IPS-15b (cell line): ENCODE measurements at regions not wholly inside any gene's neighbourhood (a gene's known extent, or its start where the extent isn't known, plus 50 kb on each side); places are given as distances from the start of the nearest gene placed in this dataset.
A peak's percentile ranks its signal among the peaks of the same experiment; 100 is the strongest.
"Not testable (repeated sequence)": the region's sequence is repeated elsewhere in the genome, so short reads cannot be mapped to it uniquely, and the experiment has no call there.

Experiments used
- H3K27me3 ChIP-seq: one replicate; pipeline ENCODE4 v1.6.1; 2013; ENCODE audit warnings: low read length; ENCODE audit not compliant: control insufficient read depth, insufficient read depth
- H3K36me3 ChIP-seq: one replicate; pipeline ENCODE4 v1.6.1; 2013; ENCODE audit warnings: low read length; ENCODE audit not compliant: control insufficient read depth, insufficient read depth
- H3K4me1 ChIP-seq: one replicate; pipeline ENCODE4 v1.6.1; 2013; ENCODE audit warnings: mild to moderate bottlenecking, low read length; ENCODE audit not compliant: control insufficient read depth, insufficient read depth
- H3K4me3 ChIP-seq: one replicate; pipeline ENCODE4 v1.5.1; 2013; ENCODE audit warnings: low read depth, low read length
- H3K9ac ChIP-seq: one replicate; pipeline ENCODE4 v1.6.1; 2013; ENCODE audit warnings: low read depth, mild to moderate bottlenecking, low read length
- H3K9me3 ChIP-seq: one replicate; pipeline ENCODE4 v1.6.1; 2013; ENCODE audit warnings: mild to moderate bottlenecking, low read length; ENCODE audit not compliant: control insufficient read depth, insufficient read depth

- Histone ChIP-seq H3K27me3 (no peaks in the 10 kb centered on the region), H3K4me3 (no peak overlapping the region), H3K9me3 (no peaks in the 10 kb centered on the region), H3K9ac (no peak overlapping the region), H3K36me3 (no peaks in the 10 kb centered on the region), H3K4me1 (peaks cover 21% of the 10 kb centered on the region)
Measured at GRCh38 chr11:126149759-126150625, 61.5 kb downstream of the RPUSD4 start.

- Histone ChIP-seq H3K9ac (no peak overlapping the region), H3K27me3 (no peaks in the 10 kb centered on the region), H3K9me3 (no peaks in the 10 kb centered on the region), H3K4me1 (peaks cover 21% of the 10 kb centered on the region), H3K36me3 (no peaks in the 10 kb centered on the region), H3K4me3 (no peak overlapping the region)
Measured at GRCh38 chr11:126148317-126148716, 63.1 kb downstream of the RPUSD4 start.

- no peaks in the 10 kb centered on the region for H3K27me3 ChIP-seq
- H3K4me1 ChIP-seq, result peaks cover 21% of the 10 kb centered on the region
- no peaks in the 10 kb centered on the region for H3K9me3 ChIP-seq
- H3K4me3 ChIP-seq, result no peak overlapping the region
- H3K36me3 ChIP-seq, result no peaks in the 10 kb centered on the region
- H3K9ac ChIP-seq, result no peak overlapping the region
Measured at GRCh38 chr11:126147208-126148111, 64.0 kb downstream of the RPUSD4 start.

GRCh38 chr11:126146454-126147192 is 64.8 kb downstream of the RPUSD4 start:
- Histone ChIP-seq H3K9me3 (no peaks in the 10 kb centered on the region), H3K9ac (peak overlapping the region; percentile 54), H3K4me1 (peaks cover 21% of the 10 kb centered on the region), H3K27me3 (no peaks in the 10 kb centered on the region), H3K4me3 (peak overlapping the region; percentile 18), H3K36me3 (no peaks in the 10 kb centered on the region)

GRCh38 chr11:126145954-126146353 is 65.5 kb downstream of the RPUSD4 start:
- H3K27me3 ChIP-seq, result no peaks in the 10 kb centered on the region
- H3K4me3 ChIP-seq, result no peak overlapping the region
- peaks cover 16% of the 10 kb centered on the region for H3K4me1 ChIP-seq
- peak overlapping the region; percentile 54 for H3K9ac ChIP-seq
- H3K9me3 ChIP-seq, result no peaks in the 10 kb centered on the region
- H3K36me3 ChIP-seq, result no peaks in the 10 kb centered on the region

GRCh38 chr11:126143491-126143890 is 68.0 kb downstream of the RPUSD4 start:
- H3K27me3 ChIP-seq, H3K4me3 ChIP-seq, H3K9ac ChIP-seq, H3K36me3 ChIP-seq, H3K9me3 ChIP-seq: not testable (repeated sequence)
- peaks cover 16% of the 10 kb centered on the region for H3K4me1 ChIP-seq

GRCh38 chr11:126140926-126141280 is 70.5 kb downstream of the RPUSD4 start:
- H3K36me3 ChIP-seq, result no peaks in the 10 kb centered on the region
- H3K9me3 ChIP-seq, result no peaks in the 10 kb centered on the region
- no peak overlapping the region for H3K4me3 ChIP-seq
- peaks cover 4% of the 10 kb centered on the region for H3K4me1 ChIP-seq
- H3K27me3 ChIP-seq, result no peaks in the 10 kb centered on the region
- no peak overlapping the region for H3K9ac ChIP-seq

GRCh38 chr11:126140201-126140925 is 71.1 kb downstream of the RPUSD4 start:
- Histone ChIP-seq H3K4me1 (peaks cover 2% of the 10 kb centered on the region), H3K9ac (no peak overlapping the region), H3K36me3 (no peaks in the 10 kb centered on the region), H3K4me3 (no peak overlapping the region), H3K27me3 (no peaks in the 10 kb centered on the region), H3K9me3 (no peaks in the 10 kb centered on the region)

- Histone ChIP-seq H3K27me3 (no peaks in the 10 kb centered on the region), H3K4me3 (no peak overlapping the region), H3K4me1 (peaks cover 2% of the 10 kb centered on the region), H3K36me3 (no peaks in the 10 kb centered on the region), H3K9me3 (no peaks in the 10 kb centered on the region), H3K9ac (no peak overlapping the region)
Measured at GRCh38 chr11:126139111-126140091, 72.0 kb downstream of the RPUSD4 start.

GRCh38 chr11:126138636-126139035 is 72.8 kb downstream of the RPUSD4 start:
- no peaks in the 10 kb centered on the region for H3K27me3 ChIP-seq
- H3K4me3 ChIP-seq, result no peak overlapping the region
- peaks cover 2% of the 10 kb centered on the region for H3K4me1 ChIP-seq
- H3K9ac ChIP-seq, result no peak overlapping the region
- no peaks in the 10 kb centered on the region for H3K9me3 ChIP-seq
- no peaks in the 10 kb centered on the region for H3K36me3 ChIP-seq
